Caco-2 (cell line): ENCODE measurements at regions not wholly inside any gene's neighbourhood (a gene's known extent, or its start where the extent isn't known, plus 50 kb on each side); places are given as distances from the start of the nearest gene placed in this dataset.

Experiments used
- BruUV-seq: library from RNA; stranded (reverse); fragments of 400-500 nt; replicated peaks from 2 replicates; lab custom pipeline; 2021; lab: Mats Ljungman, UMichigan
- CTCF ChIA-PET: fragments of 300-600 bp; sonication (Branson Sonifier 250); formaldehyde crosslinking; loops from one replicate; lab custom pipeline; 2022; ENCODE audit warnings: antibody characterized with exemption; lab: Charles Lee
- POLR2A ChIA-PET: fragments of 300-600 bp; sonication (Branson Sonifier 250); formaldehyde crosslinking; loops from one replicate; lab custom pipeline; 2022; ENCODE audit warnings: antibody characterized with exemption; lab: Charles Lee
- DNase-seq, 2 experiments: peaks; one replicate each; pipeline versions ENCODE4 v3.0.0 to v3.0.0-alpha.2; 2020 to 2022
- H3K27me3 ChIP-seq: replicated peaks from 2 replicates; pipeline ENCODE4 v1.6.0; 2011; ENCODE audit warnings: low read length; ENCODE audit not compliant: control insufficient read depth, insufficient read depth
- H3K36me3 ChIP-seq: 2 replicates; pipeline ENCODE4 v1.5.1; 2011; ENCODE audit warnings: low read length; ENCODE audit not compliant: control insufficient read depth, insufficient read depth
- H3K4me1 ChIP-seq: fragments of 250-450 bp; sonication (Bioruptor Pico); 2 replicates; pipeline ENCODE4 v1.5.1; 2020; ENCODE audit warnings: mild to moderate bottlenecking
- H3K4me3 ChIP-seq: 2 replicates; pipeline ENCODE4 v1.5.1; 2011; ENCODE audit warnings: low read depth, mild to moderate bottlenecking, control low read depth, low read length
- H3K9me3 ChIP-seq: fragments of 250-450 bp; sonication (Bioruptor Pico); 2 replicates; pipeline ENCODE4 v1.5.1; 2020; ENCODE audit warnings: mild to moderate bottlenecking, moderate library complexity
- H3K27ac Mint-ChIP-seq: one replicate; pipeline ENCODE4 v1.8.0; 2022; ENCODE audit warnings: mixed read lengths; ENCODE audit not compliant: unreplicated experiment
- H3K27me3 Mint-ChIP-seq: one replicate; pipeline ENCODE4 v1.8.0; 2022; ENCODE audit warnings: mixed read lengths; ENCODE audit not compliant: insufficient read depth, unreplicated experiment
- H3K36me3 Mint-ChIP-seq: one replicate; pipeline ENCODE4 v1.8.0; 2022; ENCODE audit warnings: mild to moderate bottlenecking, mixed read lengths; ENCODE audit not compliant: insufficient read depth, unreplicated experiment
- H3K4me1 Mint-ChIP-seq: one replicate; pipeline ENCODE4 v1.8.0; 2022; ENCODE audit warnings: low read depth, mixed read lengths; ENCODE audit not compliant: unreplicated experiment
- H3K4me3 Mint-ChIP-seq: one replicate; pipeline ENCODE4 v1.8.0; 2022; ENCODE audit warnings: mild to moderate bottlenecking, moderate library complexity, mixed read lengths; ENCODE audit not compliant: unreplicated experiment
- H3K9me3 Mint-ChIP-seq: one replicate; pipeline ENCODE4 v1.8.0; 2022; ENCODE audit warnings: mixed read lengths; ENCODE audit not compliant: unreplicated experiment
- CTCF ChIP-seq, 2 experiments: fragments of 200-600 bp in 1 of 2; IDR thresholded peaks; 1 replicate in 1 of 2; 2 replicates in 1 of 2; pipeline versions ENCODE4 v1.5.1 to v1.8.0; 2011 to 2022; ENCODE audit warnings: antibody characterized with exemption in 1 of 2, control low read depth in 1 of 2, inconsistent platforms in 1 of 2, low read depth in 1 of 2, low read length in 1 of 2, mild to moderate bottlenecking in 1 of 2, moderate library complexity in 1 of 2; ENCODE audit not compliant: insufficient read depth in 1 of 2, severe bottlenecking in 1 of 2, unreplicated experiment in 1 of 2
- intact Hi-C: fragments of 100-400 bp; cut with micrococcal nuclease; formaldehyde crosslinking; loops from one replicate; pipeline ENCODE4 v1.10.0; 2022; ENCODE audit not compliant: unreplicated experiment

- TF ChIP-seq CTCF (IDR thresholded peaks at IDR 0.05; ENCODE audit: insufficient read depth in 1 of 2, low read depth in 1 of 2, low read length in 1 of 2, severe bottlenecking in 1 of 2, unreplicated experiment in 1 of 2) = no peak
- H3K4me3 Mint-ChIP-seq = no peak overlapping the region
- Histone ChIP-seq H3K4me1 (no peaks in the 10 kb centered on the region), H3K27me3 (no peaks in the 10 kb centered on the region), H3K36me3 (no peaks in the 10 kb centered on the region), H3K9me3 (no peaks in the 10 kb centered on the region), H3K4me3 (no peak overlapping the region)
- ChIA-PET POLR2A (no interaction called here), CTCF (no interaction called here)
- no TSS peak for BruUV-seq
- H3K4me1 Mint-ChIP-seq = no peaks in the 10 kb centered on the region
- no peak for DNase-seq
- H3K27me3 Mint-ChIP-seq = peaks cover 14% of the 10 kb centered on the region
- H3K36me3 Mint-ChIP-seq = no peaks in the 10 kb centered on the region
- no peak overlapping the region for H3K27ac Mint-ChIP-seq
- no peaks in the 10 kb centered on the region for H3K9me3 Mint-ChIP-seq
- intact Hi-C loops = no loop called here
Measured at GRCh38 chr6:142686507-142686887, 258.5 kb downstream of the HIVEP2 start.

- Mint-ChIP-seq H3K4me1 (no peaks in the 10 kb centered on the region), H3K9me3 (no peaks in the 10 kb centered on the region), H3K36me3 (no peaks in the 10 kb centered on the region), H3K27me3 (peaks cover 3% of the 10 kb centered on the region), H3K4me3 (no peak overlapping the region), H3K27ac (no peak overlapping the region)
- TF ChIP-seq CTCF (IDR thresholded peaks at IDR 0.05; ENCODE audit: insufficient read depth in 1 of 2, low read depth in 1 of 2, low read length in 1 of 2, severe bottlenecking in 1 of 2, unreplicated experiment in 1 of 2) = peak; percentile 81 to 90
- intact Hi-C loops = loop anchor here (1.0 to 10.0 kb wide), 9 partner anchors 126 to 802 kb away; no protein-coding TSS in a partner anchor
- no TSS peak for BruUV-seq
- Histone ChIP-seq H3K4me1 (no peaks in the 10 kb centered on the region), H3K4me3 (no peak overlapping the region), H3K9me3 (no peaks in the 10 kb centered on the region), H3K27me3 (no peaks in the 10 kb centered on the region; the same call in 1 of the 2 replicates), H3K36me3 (no peaks in the 10 kb centered on the region)
- DNase-seq = peak; percentile 56 to 66
- ChIA-PET POLR2A (no interaction called here), CTCF (interaction anchor here (1.0 to 1.4 kb wide), 3 partner anchors 218 to 734 kb away, joined by 3 to 4 read pairs (median 4); no protein-coding TSS in a partner anchor)
Measured at GRCh38 chr6:142692942-142693341, 252.0 kb downstream of the HIVEP2 start.

- no peaks in the 10 kb centered on the region for H3K9me3 Mint-ChIP-seq
- ChIA-PET CTCF (interaction anchor here (1.2 to 1.4 kb wide), 2 partner anchors 333 to 734 kb away, joined by 3 to 4 read pairs; no protein-coding TSS in a partner anchor), POLR2A (no interaction called here)
- Histone ChIP-seq H3K9me3 (no peaks in the 10 kb centered on the region), H3K36me3 (no peaks in the 10 kb centered on the region), H3K27me3 (no peaks in the 10 kb centered on the region; the same call in 1 of the 2 replicates), H3K4me1 (no peaks in the 10 kb centered on the region), H3K4me3 (no peak overlapping the region)
- H3K27ac Mint-ChIP-seq = no peak overlapping the region
- no peak for DNase-seq
- TF ChIP-seq CTCF (IDR thresholded peaks at IDR 0.05; ENCODE audit: insufficient read depth in 1 of 2, low read depth in 1 of 2, low read length in 1 of 2, severe bottlenecking in 1 of 2, unreplicated experiment in 1 of 2) = no peak
- peaks cover 3% of the 10 kb centered on the region for H3K27me3 Mint-ChIP-seq
- BruUV-seq = no TSS peak
- H3K36me3 Mint-ChIP-seq = no peaks in the 10 kb centered on the region
- no peaks in the 10 kb centered on the region for H3K4me1 Mint-ChIP-seq
- intact Hi-C loops = loop anchor here (1.0 to 10.0 kb wide), 8 partner anchors 127 to 801 kb away; no protein-coding TSS in a partner anchor
- H3K4me3 Mint-ChIP-seq = no peak overlapping the region
Measured at GRCh38 chr6:142693441-142693840, 251.5 kb downstream of the HIVEP2 start.
